ENCODE measurements at regions not wholly inside any gene's neighbourhood (a gene's known extent, or its start where the extent isn't known, plus 50 kb on each side); places are given as distances from the start of the nearest gene placed in this dataset.
"Not testable (repeated sequence)": the region's sequence is repeated elsewhere in the genome, so short reads cannot be mapped to it uniquely, and the experiment has no call there.

DNA sequence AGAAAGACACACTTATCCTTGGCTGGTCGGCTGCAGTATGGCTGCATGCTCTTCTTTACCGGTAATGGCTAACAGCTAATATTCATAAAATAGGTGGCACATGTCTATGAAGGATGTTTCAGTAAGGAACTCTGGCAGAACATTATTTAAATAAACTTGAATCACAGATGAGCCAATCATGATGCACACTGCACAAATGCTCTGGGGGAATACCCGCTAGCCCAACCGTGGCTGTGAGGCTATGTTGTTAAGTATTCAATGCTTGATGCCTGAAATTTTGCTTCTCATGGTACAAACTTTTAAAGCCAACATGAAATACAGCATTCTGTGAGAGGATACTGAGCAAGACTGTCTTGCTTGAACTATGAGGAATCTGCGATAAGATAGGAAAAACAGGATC lies 505.8 kb downstream of the ZEB2 start:
- no peak for DNase-seq (ENCODE audit: low read depth, low spot score)

DNA sequence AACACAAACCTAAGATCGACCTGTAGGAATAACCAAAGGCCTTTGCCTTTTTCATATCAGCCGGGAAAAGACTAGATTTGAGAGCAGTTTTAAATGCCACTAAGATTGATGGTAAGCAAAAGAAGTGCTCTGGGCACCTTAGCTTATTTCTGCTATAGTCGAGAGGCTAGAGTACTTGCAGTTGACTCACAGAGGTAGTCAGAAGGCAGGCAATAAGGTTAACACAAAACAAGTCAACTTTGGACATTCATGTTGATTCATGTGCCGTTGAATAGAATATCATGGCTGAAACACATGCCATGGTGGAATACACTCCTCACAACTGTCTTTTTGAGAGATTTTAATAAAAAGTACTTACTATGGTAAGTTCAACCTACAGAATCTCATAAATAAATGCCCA lies 507.6 kb downstream of the ZEB2 start:
- DNase-seq (ENCODE audit: low read depth, low spot score) = no peak

DNA sequence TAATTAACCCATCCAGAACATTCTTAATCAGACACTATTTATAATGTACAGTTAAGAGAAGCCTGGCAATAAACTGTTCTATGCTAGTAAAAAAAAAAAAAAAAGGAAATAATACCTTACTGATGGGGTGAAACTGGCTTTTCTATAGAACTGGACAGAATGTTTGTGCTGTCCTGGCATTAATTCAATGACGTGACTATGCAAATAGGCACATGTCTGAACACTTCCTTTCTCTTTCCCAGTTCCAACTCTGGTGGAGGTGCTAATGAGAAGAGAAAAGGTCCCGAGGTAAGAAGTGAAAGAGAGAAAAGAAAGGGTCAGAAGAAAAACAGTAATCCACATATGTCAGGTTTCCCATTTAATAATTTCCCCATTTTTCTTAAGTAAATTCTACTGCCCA lies 508.4 kb downstream of the ZEB2 start:
- DNase-seq (ENCODE audit: low read depth, low spot score) = no peak

DNA sequence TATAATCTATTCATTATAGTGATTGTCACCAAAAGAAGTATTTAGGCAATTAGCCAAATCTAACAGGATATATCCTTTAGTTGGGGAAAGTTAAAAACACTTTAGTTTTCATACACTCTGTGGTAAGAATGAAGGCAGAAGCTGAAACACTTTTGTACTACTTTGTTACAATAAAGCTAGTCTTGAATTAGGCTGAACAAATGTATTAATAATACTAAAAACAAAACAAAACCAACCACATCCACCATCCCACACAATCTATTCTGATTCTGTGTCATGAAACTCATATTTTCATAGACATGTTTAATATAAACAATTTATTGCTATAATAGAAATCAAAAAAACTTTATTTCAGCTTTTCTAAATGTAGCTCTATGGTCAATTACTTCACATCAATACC lies 508.8 kb downstream of the ZEB2 start:
- no peak for DNase-seq (ENCODE audit: low read depth, low spot score)

DNA sequence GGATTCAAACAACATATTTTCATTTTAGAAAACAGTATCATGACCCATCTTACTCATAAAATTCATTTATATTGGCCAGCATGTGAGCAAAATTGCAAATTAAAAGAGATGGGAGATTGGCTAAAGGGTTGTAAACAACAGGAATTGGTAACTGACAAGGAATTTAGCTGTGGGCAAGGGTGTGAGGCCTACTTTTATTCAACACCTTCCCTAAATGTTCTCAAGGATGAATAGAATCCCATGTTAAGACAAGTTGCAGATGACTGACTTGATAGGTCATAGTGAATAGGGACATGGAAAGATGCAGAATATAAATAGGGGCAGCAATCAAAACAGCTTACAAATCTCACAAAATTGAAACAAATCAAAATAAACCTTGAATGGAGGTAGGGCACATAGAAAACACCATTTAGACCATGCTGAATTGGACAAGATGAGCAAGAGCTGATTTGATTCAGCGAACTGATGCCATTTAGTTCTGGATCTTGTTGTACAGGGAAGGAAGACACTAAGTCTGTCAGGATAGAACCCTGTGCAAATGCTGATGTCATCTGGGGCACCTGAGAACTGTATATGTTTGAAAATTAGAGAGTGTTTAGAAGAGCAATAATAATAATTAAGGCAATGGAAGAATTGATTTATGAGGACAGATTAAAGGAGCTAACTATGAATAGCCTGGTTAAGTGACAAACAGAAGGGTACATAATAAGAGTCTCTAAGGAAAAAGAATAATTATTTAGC lies 509.7 kb downstream of the ZEB2 start:
- DNase-seq (ENCODE audit: low read depth, low spot score) = no peak

DNA sequence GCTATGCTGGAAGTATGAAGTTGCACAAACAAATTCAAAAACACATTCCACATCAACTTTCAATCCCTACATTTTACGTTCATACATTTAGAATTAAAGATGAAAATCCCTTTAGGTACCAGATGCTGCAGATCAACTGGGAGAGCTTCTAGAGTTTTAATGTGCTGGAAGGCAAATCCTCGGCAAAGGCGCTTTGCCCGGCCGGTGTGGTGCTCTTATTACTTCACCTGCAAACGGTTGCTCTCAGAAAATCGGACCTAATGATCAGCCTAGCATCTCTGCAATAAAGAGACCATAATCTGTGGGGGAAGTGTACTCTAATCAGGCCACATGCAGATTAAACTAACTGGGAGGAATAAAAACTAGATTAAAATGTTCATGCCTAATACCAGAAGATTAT lies 513.8 kb downstream of the ZEB2 start:
- DNase-seq (ENCODE audit: low read depth, low spot score) = no peak

DNA sequence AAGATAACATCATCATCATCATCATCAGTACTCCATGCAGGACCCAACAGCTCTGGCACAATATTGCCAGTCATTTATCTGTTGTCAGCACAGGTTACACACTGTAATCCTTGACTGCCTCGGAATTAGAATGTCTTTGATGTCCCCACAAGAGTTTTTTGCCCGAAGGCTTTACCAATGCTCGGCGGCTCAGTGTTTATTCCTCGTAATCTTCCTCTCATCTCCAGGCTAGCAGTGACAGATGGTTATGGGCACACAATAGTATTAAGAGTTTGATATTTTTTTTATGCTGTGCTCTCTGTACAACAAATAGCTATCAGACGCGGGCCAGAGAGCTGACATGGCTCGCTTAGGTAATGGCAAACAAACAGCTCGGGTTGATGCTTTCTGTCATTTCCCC lies 515.2 kb downstream of the ZEB2 start:
- no peak for DNase-seq (ENCODE audit: low read depth, low spot score)

DNA sequence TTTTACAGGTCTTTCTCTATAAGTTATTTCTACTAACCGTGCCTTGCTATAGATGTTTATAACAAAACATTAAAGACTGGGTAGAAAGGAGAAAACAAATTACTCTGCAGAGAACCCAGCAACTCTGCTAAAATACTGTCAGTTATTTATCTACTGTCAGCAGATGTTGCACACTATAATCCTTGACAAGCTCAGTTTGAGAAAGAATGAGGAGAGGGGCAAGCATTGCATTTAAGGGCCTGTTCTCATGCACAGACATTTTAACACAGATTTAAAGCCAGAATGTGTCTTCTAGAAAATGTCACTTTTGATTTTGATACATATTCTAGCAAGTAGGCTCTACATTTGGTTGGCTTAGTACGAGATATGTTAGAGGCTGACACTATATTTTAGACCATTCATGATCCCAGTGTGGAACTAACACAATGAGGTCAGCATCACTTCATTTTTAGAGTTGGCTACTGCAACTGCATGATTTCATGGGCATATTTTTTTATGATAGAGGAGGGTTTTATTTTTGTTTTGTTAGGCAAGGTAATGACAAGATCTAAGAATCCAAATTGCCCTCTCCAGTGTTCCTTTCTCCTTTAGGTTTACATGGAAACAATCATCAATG lies 516.4 kb downstream of the ZEB2 start:
- no peak for DNase-seq (ENCODE audit: low read depth, low spot score)

DNA sequence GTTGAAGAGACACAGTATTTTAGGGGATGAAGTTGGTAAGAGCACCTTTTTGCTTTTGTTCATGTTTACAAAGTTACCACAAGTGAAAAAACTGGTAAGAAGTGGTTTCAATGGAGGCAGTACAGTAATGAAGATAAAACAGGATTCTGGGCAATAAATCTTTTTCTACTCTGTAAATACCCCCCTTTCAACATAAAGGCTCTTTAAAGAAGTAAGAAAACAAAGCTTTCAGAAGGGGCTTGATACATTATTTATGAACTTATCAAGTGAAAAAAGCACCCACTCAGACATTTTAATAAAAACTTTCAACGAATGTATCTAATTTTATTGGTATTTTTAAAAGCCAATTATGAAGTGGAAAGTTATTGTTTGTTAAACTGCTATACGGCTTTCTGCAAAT lies 522.9 kb downstream of the ZEB2 start:
- no peak for DNase-seq (ENCODE audit: low read depth, low spot score)

DNA sequence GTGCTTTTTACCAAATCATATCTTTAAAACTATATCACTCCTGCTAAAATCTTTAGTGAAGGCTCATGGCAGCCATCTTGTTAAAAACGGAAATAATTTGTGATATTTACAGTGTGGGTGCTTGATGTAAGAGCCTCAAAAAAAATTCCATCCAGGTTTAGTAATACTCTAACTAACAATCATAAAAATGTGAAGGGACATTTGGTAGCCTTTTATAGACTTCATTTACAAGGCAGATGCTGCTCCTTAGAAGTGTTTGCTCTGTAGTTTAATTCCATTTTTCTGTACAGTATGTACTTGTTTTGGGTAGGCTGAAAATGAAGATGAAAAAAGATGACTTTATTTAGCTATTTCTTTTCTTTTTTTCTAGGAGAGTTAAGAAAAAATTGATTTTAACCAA lies 525.0 kb downstream of the ZEB2 start:
- no peak for DNase-seq (ENCODE audit: low read depth, low spot score)

DNA sequence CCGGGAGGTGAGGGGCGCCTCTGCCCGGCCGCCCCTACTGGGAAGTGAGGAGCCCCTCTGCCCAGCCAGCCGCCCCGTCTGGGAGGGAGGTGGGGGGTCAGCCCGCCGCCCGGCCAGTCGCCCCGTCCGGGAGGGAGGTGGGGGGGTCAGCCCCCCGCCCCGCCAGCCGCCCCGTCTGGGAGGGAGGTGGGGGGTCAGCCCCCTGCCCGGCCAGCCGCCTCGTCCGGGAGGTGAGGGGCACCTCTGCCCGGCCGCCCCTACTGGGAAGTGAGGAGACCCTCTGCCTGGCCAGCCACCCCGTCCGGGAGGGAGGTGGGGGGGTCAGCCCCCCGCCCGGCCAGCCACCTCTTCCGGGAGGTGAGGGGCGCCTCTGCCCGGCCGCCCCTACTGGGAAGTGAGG lies 528.3 kb downstream of the ZEB2 start:
- DNase-seq (ENCODE audit: low read depth, low spot score) = not testable (repeated sequence)

DNA sequence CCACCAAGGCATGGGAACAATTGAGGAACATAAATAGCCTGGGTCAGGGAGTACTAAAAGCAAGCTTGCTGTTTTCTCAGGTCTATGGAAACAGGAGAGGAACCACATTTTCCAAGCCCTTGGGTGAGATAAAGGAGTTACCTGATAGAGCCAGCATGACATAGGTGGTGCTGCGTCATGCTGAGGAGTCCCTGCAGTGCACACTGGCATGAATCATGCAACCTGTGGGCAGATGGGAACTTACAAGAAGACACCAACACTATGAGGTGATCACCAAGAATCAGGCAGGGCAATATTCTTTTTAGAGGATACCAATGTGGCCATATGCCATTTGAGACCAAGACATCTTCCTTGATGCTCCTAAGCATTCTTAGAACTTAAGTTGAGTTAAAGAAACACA lies 531.8 kb downstream of the ZEB2 start:
- no peak for DNase-seq (ENCODE audit: low read depth, low spot score)

DNA sequence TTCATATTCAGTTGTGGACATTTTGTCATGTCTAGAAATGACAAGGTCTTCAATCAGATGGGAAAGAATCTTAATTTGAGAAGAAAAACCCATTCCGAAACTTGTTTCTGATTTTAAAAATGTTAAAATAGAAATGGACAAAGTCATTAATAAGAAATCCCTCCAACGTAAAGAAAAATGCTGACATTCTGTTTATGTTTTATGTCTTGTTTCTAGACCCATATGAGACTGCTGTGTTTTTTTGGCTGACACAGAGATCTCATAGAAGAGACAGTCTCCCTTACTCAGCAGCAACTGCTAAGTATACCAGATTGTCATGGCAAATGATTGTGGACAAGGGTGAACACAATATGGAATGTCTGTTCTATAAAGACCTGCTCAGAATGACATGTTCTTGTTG lies 538.5 kb downstream of the ZEB2 start:
- DNase-seq (ENCODE audit: low read depth, low spot score) = no peak

DNA sequence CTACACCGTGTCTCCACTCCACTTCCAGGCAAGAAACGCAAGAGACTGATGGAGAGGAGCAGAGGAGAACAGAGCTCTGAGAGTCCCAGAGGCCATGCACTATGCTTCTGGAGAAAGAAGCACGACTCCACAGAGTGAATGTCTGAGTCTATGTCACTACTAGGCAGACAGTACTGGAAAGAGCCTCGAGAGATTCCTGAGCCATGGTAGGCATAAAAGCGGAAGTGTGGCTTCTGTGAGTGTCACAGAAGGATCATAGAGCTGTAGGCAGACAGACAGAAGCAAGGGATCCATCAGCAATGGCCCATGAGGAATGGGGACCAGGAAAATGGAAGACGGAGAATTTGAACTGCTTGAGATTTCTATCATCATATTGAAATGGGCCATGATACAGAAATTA lies 542.6 kb downstream of the ZEB2 start:
- no peak for DNase-seq (ENCODE audit: low read depth, low spot score)

DNA sequence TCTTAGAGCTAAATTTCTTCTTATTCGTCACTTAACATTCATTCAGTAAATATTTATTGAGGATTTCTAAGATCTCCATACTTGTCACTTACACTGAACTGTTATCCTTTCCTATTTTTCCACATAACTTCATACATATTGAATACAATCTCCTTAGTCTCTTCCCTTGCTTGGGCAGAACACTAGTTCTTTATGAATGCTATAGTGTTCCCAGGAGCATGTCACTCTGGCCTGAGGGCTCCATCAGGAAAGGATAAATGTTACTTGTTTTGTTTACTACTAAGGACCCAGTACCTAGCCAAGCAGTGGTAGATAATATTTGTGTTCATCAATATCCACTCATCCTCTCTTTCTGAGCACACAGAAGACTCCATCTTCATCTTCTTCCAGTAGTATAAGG lies 544.7 kb downstream of the ZEB2 start:
- DNase-seq (ENCODE audit: low read depth, low spot score) = no peak

DNA sequence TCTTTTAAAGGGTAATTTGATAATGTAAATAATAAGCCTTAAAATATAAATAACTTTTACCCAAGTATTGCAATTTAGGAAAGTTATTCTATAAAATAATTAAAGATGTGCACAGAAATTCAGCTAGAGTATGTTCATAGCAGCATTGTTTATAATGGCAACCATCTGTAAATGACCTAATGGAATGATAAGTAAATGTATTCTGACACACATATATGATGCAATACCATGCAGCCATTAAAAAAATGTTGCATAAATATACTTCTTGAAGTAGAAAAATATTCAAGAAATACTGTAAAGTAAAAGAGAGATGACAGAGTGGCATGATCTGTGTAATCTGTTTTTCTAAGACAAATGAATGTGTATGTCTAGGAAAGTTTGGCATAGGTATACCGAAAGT lies 545.7 kb downstream of the ZEB2 start:
- DNase-seq (ENCODE audit: low read depth, low spot score) = no peak

DNA sequence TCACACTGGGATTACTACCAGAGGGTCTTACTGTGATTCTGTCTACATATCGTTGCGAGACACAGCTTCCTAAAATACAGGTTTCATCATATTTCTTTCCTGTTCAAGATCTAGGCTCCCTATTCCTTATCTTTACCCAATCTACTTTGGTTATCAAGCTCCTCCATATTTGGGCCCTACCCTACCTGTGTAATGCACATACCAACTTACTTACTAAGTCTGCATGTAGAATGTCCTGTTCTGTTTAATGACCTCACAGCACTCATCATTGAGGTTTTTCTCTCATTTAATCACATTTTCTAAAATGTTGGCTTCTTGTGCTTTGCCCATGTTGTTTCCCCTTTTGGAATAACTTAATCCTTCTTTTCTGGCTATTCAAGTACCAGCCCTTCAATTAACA lies 551.1 kb downstream of the ZEB2 start:
- DNase-seq (ENCODE audit: low read depth, low spot score) = no peak

DNA sequence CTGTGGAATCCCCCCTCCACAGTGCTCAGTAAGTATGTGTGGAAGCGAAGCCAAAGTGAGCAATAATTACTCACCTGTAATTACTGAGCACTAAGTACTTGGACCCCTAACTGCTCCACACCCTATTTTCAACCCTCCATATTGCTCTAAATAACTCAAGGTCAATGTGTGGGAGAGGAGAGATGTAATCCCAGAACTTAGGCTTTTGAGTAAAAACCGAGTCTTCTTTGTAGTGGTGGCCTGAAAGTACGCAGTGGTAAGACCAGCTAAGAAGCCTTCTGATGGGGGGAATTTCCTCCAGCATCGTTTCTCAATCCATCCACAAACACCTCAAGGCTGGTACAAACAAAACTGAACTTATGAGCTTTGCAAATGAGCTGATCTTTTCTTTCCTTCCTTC lies 551.6 kb downstream of the ZEB2 start:
- no peak for DNase-seq (ENCODE audit: low read depth, low spot score)

DNA sequence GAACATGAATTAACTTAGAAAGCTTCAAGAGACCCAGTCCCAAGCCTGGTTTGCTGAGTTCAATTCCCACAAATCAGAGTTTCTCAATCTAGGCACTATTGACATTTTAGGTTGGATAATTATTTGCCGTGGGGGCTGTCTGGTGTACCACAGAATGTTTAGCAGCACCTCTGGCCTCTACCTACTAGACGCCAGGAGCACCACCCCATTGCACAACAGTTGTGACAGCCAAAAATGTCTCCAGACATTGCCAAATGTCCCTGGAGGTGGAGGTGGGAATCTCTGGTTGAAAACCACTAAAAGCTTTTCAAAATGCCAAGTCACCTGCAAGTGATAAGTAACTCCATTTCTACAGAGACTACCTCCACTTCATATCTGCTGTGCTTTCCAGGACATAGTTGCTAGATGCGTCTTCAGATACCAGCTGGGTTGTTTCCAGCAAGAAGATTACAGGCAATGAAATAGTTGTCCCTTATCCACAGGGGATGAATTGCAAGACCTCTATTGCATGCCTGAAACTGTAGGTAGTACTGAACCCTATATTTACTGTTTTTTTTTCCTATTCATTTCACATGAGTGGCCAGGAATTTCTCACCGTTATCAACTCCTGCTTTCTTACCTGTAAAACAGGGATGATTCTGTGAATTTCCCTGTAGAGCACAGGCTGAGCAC lies 554.3 kb downstream of the ZEB2 start:
- DNase-seq (ENCODE audit: low read depth, low spot score) = no peak

DNA sequence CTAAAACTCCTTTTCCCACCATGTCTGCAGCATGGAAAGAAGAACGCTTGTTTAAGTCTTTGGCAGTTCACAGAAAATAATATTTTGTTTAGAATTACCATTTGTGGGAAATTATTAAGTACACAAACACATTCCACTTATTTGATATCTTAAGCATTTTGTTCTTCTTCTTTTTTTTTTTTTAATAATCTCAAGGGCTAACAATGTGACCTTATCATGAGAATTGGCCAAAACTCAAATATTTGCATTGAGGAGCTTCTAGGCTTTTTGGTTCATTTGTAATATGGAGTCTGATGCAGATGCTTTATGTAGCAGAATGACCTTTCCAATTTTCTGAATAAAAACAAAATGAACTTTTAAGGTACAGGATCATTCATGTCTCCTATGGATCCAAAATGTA lies 555.0 kb downstream of the ZEB2 start:
- DNase-seq (ENCODE audit: low read depth, low spot score) = no peak

DNA sequence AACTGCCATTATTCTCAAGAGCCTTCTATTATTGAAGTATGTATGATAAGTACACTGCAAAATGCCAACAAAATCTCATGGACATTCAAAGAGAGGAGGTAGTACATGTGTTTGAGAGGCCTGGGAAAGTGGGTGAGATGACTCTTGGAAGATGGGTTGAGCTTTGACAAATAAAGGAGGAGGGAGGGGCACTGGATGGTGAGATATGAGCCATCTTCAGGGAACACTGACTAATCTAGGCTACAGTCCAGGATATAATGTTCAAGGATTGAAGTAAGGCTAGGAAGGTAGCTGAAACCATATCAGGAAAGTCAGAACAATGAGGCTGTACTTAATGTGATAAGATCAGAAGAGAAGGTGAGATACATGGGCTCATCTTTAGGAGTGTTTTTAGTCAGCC lies 559.7 kb downstream of the ZEB2 start:
- no peak for DNase-seq (ENCODE audit: low read depth, low spot score)

DNA sequence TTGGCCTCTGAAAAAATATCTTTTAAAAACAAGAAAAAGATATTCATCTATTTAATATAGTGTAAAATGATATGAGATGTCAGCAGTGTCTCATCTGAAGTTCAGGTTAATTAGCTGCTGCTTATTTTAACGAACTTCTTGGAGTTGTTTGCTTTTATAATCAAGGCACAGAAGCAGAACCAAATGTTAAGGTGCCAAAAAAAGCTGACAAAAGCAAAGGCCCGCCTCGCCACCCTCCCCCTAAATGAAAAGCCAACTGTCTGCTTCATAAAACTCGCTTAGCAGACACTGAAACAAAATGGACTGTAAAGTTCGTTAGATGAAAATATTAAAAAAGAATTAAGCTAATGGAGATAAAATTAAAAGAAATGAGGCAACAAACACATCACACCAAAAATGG lies 562.6 kb downstream of the ZEB2 start:
- no peak for DNase-seq (ENCODE audit: low read depth, low spot score)

DNA sequence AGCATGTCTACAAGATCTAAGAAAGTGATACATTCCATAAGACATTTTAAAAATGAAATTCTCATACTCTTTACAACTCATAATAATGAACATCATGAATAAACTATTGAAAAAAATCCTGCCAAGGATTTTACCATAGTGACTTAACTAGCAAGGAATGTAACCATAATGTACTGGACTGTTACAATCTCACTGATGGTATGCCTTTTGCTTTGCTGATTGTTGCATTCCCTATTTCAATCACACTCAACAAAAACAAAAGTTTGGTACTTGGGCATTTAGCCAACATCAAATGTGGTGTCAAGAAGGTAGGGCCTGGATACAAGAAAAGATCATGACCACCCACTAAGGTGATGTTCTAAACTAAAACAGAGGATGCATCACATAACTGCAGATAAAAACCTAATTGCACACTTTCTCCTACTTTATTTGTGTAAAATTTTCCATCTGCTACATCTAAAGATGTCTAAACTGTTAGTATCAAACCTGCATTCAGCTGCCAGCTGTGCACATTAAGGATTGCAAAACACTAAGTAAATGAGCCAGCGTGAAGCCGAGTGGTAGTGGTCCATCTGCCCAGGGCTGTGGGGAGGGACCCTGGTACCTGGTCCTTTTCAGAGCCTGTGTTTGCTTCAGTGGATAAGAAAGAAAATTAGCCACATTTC lies 564.4 kb downstream of the ZEB2 start:
- DNase-seq (ENCODE audit: low read depth, low spot score) = peak; percentile 84
